RWPE2 (cell line): ENCODE measurements at regions not wholly inside any gene's neighbourhood (a gene's known extent, or its start where the extent isn't known, plus 50 kb on each side); places are given as distances from the start of the nearest gene placed in this dataset.
A peak's percentile ranks its signal among the peaks of the same experiment; 100 is the strongest.

Source experiments
- ATAC-seq: fragments of 200-7000 bp; cut with Tn5 transposase; 3 replicates; pipeline ENCODE4 v1.9.1; 2021; ENCODE audit warnings: low read depth
- DNase-seq: peaks from one replicate; pipeline ENCODE4 v3.0.0-alpha.2; 2020; ENCODE audit warnings: low spot score
- H3K27ac ChIP-seq: fragments of 450-650 bp; 2 replicates; pipeline ENCODE4 v1.5.1; 2017; ENCODE audit warnings: mild to moderate bottlenecking; ENCODE audit not compliant: poor library complexity, severe bottlenecking
- H3K27me3 ChIP-seq: fragments of 250-450 bp; sonication (Bioruptor Pico); 2 replicates; pipeline ENCODE4 v1.5.1; 2021; ENCODE audit warnings: mild to moderate bottlenecking, moderate library complexity; ENCODE audit not compliant: insufficient read depth, poor library complexity, severe bottlenecking
- H3K36me3 ChIP-seq: fragments of 250-450 bp; sonication (Bioruptor Pico); 2 replicates; pipeline ENCODE4 v1.5.1; 2020; ENCODE audit warnings: low read depth, mild to moderate bottlenecking, moderate library complexity
- H3K4me1 ChIP-seq: fragments of 250-450 bp; sonication (Bioruptor Pico); 2 replicates; pipeline ENCODE4 v1.5.1; 2021; ENCODE audit warnings: mild to moderate bottlenecking, moderate library complexity; ENCODE audit not compliant: insufficient read depth, poor library complexity, severe bottlenecking
- H3K4me3 ChIP-seq: fragments of 250-450 bp; sonication (Bioruptor Pico); 2 replicates; pipeline ENCODE4 v1.5.1; 2021; ENCODE audit warnings: mild to moderate bottlenecking, moderate library complexity; ENCODE audit not compliant: severe bottlenecking
- H3K9me3 ChIP-seq: fragments of 250-450 bp; sonication (Bioruptor Pico); 2 replicates; pipeline ENCODE4 v1.5.1; 2021; ENCODE audit warnings: mild to moderate bottlenecking, moderate library complexity; ENCODE audit not compliant: severe bottlenecking
- TF ChIP-seq, protein P1 (sequence below): fragments of 450-650 bp; IDR thresholded peaks from one replicate; pipeline ENCODE4 v1.5.1; 2017; ENCODE audit warnings: mild to moderate bottlenecking, moderate library complexity; ENCODE audit not compliant: poor library complexity, severe bottlenecking

DNA sequence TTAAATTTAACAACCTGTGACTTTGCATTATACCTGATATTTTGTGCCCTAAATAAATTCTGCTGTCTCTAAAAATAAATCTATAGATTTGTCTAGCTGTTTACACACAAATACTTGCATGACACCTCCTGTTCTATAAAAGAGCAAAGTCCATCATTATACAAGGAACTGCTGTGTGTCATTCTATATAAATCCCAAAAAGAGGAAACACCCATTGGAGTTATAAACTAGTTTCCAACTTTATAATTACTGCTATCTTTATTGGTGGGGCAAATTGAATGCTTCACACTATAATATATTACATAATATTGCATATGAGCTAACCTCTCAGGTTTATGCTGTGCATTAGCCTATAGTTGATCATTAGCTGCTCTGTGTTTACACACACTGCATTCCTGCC, 504.4 kb downstream of the SATB2 start:
- Histone ChIP-seq H3K4me3 (no peak overlapping the region), H3K27me3 (no peaks in the 10 kb centered on the region), H3K9me3 (no peaks in the 10 kb centered on the region), H3K27ac (no peak overlapping the region), H3K36me3 (no peaks in the 10 kb centered on the region), H3K4me1 (no peaks in the 10 kb centered on the region)
- DNase-seq = no peak
- TF ChIP-seq, protein P1, sequence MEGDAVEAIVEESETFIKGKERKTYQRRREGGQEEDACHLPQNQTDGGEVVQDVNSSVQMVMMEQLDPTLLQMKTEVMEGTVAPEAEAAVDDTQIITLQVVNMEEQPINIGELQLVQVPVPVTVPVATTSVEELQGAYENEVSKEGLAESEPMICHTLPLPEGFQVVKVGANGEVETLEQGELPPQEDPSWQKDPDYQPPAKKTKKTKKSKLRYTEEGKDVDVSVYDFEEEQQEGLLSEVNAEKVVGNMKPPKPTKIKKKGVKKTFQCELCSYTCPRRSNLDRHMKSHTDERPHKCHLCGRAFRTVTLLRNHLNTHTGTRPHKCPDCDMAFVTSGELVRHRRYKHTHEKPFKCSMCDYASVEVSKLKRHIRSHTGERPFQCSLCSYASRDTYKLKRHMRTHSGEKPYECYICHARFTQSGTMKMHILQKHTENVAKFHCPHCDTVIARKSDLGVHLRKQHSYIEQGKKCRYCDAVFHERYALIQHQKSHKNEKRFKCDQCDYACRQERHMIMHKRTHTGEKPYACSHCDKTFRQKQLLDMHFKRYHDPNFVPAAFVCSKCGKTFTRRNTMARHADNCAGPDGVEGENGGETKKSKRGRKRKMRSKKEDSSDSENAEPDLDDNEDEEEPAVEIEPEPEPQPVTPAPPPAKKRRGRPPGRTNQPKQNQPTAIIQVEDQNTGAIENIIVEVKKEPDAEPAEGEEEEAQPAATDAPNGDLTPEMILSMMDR = no peak
- no peak for ATAC-seq

DNA sequence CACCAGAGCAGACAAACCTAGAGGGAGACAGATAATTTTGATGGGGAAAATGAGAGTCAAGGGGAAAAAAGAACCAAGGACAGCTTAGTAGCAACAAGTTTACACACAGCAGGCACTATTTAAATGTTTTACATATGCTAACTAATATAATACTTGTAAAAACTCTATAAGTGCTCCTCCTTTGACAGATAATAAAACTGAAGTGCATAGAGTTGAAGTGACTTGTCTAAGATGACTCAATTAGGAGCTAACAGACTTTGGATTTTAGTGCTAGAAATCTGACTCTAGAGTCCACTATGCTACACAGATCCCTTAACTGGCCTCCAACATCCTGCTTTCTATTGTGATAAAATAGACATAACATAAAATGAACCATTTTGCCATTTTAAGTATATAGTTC, 506.9 kb downstream of the SATB2 start:
- Histone ChIP-seq H3K27me3 (no peaks in the 10 kb centered on the region), H3K9me3 (no peaks in the 10 kb centered on the region), H3K27ac (no peak overlapping the region), H3K4me3 (no peak overlapping the region), H3K4me1 (no peaks in the 10 kb centered on the region), H3K36me3 (no peaks in the 10 kb centered on the region)
- ATAC-seq (no peak), DNase-seq (no peak)
- TF ChIP-seq, protein P1 = no peak

DNA sequence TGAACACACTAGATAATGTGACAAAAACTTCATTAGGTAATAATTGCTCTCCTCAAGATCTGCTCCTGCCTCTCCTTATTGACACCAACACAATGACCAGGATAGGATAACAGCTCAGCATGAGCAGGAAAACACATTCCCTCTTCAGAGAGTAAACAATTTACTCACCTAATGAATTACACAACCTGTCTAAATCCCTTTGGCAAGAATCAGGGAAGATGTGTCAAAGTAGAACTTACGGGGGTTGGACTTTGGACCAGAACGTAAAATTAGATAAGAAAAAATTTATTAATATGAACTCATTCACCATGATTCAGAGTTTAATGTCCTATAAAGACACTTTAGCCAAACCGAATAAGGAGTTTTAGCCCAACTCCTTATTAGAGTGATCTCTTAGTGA, 512.2 kb downstream of the SATB2 start:
- Histone ChIP-seq H3K4me3 (no peak overlapping the region), H3K4me1 (no peaks in the 10 kb centered on the region), H3K27me3 (no peaks in the 10 kb centered on the region), H3K36me3 (no peaks in the 10 kb centered on the region), H3K27ac (no peak overlapping the region), H3K9me3 (no peaks in the 10 kb centered on the region)
- TF ChIP-seq, protein P1 = no peak
- ATAC-seq (no peak), DNase-seq (no peak)

DNA sequence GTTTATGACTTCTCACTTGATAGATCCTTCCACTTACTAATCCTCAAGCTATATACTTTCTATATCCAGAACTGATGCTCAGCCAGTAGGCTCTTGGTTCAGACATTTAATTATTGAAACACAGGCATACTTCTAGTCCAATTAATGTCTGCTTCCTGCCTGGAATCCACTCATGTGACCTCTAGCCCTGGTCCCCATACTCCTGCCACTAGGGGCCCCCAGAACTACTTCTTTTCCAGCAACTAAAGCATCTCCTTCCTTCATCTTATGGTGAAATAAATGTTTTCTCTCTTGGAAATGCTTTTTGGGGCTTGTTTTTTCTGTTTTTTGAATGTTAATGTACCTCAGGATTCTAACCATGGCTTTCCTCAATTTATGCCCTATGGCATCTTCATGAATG, 527.6 kb downstream of the SATB2 start:
- H3K4me1 ChIP-seq = no peaks in the 10 kb centered on the region
- H3K27me3 ChIP-seq = no peaks in the 10 kb centered on the region
- H3K4me3 ChIP-seq = no peak overlapping the region
- DNase-seq (no peak), ATAC-seq (no peak)
- H3K36me3 ChIP-seq = no peaks in the 10 kb centered on the region
- no peaks in the 10 kb centered on the region for H3K9me3 ChIP-seq
- TF ChIP-seq, protein P1 = peak; percentile 18
- H3K27ac ChIP-seq = no peak overlapping the region

DNA sequence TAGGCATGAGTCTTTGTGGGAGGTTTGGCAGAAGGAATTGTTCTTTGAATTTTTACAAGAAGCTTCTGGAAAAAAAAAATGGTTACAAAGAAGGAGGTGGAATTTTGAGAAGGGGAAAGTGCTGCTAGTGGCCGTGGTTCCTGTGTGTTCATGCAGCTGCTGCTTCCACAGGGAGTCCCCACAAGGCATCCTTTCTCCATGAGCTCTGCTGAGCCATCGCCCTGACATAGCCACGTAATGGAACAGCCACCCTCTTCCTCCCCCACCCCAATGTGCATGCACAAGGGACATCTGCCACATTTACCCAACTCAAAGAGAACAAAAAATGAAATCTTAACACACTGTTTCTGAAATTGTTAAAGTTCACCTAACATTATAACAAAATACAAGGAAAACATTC, 529.7 kb downstream of the SATB2 start:
- ATAC-seq (no peak), DNase-seq (no peak)
- TF ChIP-seq, protein P1 = no peak
- Histone ChIP-seq H3K9me3 (no peaks in the 10 kb centered on the region), H3K27me3 (no peaks in the 10 kb centered on the region), H3K36me3 (no peaks in the 10 kb centered on the region), H3K27ac (no peak overlapping the region), H3K4me3 (no peak overlapping the region), H3K4me1 (no peaks in the 10 kb centered on the region)
